HepG2 (cell line): ENCODE measurements at regions not wholly inside any gene's neighbourhood (a gene's known extent, or its start where the extent isn't known, plus 50 kb on each side); places are given as distances from the start of the nearest gene placed in this dataset.

ENCODE experiments used
- ATAC-seq: fragments of 200-7000 bp; cut with Tn5 transposase; 3 replicates; pipeline ENCODE4 v1.9.1; 2020; ENCODE audit warnings: mild to moderate bottlenecking, moderate library complexity
- BruUV-seq: library from RNA; stranded (reverse); fragments of 400-500 nt; replicated peaks from 2 replicates; lab custom pipeline; 2021; lab: Mats Ljungman, UMichigan
- CTCF ChIA-PET: fragments of 300-600 bp; formaldehyde crosslinking; extraction: SDS; loops from one replicate; lab custom pipeline; 2021; ENCODE audit warnings: low total read pairs, inconsistent platforms, low intra/inter-chr PET ratio; lab: Yijun Ruan, JAX
- POLR2A ChIA-PET: fragments of 350-600 bp; sonication (Branson Sonifier 250); formaldehyde crosslinking; loops from one replicate; lab custom pipeline; 2020; ENCODE audit warnings: antibody characterized with exemption, inconsistent platforms; lab: Yijun Ruan, JAX
- DNase-seq: peaks from one replicate; pipeline ENCODE4 v3.0.0-alpha.2; 2015; ENCODE audit warnings: low spot score
- FAIRE-seq: peaks from 3 replicates; lab custom pipeline; 2011; peaks lifted over from hg19 to GRCh38; lab: Jason Lieb, UNC
- H2AFZ ChIP-seq: one replicate; pipeline ENCODE4 v1.6.1; 2011; ENCODE audit warnings: low read length, inconsistent platforms
- H3K27ac ChIP-seq: fragments of 300-600 bp; 3 replicates; pipeline ENCODE4 v1.8.0; 2011; ENCODE audit warnings: mixed run types, mild to moderate bottlenecking, mixed read lengths, low read length, inconsistent platforms; ENCODE audit not compliant: insufficient read depth; ENCODE audit errors: extremely low read length
- H3K27me3 ChIP-seq, 2 experiments: fragments of 200-600 bp in 1 of 2; 2 replicates in 1 of 2; 3 replicates in 1 of 2; pipeline versions ENCODE4 v1.6.0 to v1.8.0; 2011; ENCODE audit warnings: low read length in 2 of 2, mild to moderate bottlenecking in 2 of 2, moderate library complexity in 2 of 2, inconsistent platforms in 1 of 2; ENCODE audit not compliant: insufficient read depth in 2 of 2, control insufficient read depth in 1 of 2
- H3K36me3 ChIP-seq, 2 experiments: fragments of 200-600 bp in 1 of 2; replicated peaks in 1 of 2; 2 replicates in 1 of 2; 3 replicates in 1 of 2; pipeline versions ENCODE4 v1.5.1 to v1.8.0; 2011; ENCODE audit warnings: low read length in 2 of 2, inconsistent platforms in 1 of 2; ENCODE audit not compliant: insufficient read depth in 2 of 2, control insufficient read depth in 1 of 2
- H3K4me1 ChIP-seq: 2 replicates; pipeline ENCODE4 v1.5.1; 2012; ENCODE audit warnings: low read length, inconsistent platforms; ENCODE audit not compliant: insufficient read depth
- H3K4me2 ChIP-seq: 2 replicates; pipeline ENCODE4 v1.6.0; 2011; ENCODE audit warnings: low read depth, low read length, inconsistent platforms
- H3K4me3 ChIP-seq, 3 experiments: fragments of 200-600 bp in 1 of 3; sonication (generic), shearing (Covaris generic) in 1 of 3; replicated peaks in 1 of 3; 2 replicates each; pipeline ENCODE4 v1.5.1; 2011 to 2016; ENCODE audit warnings: low read length in 3 of 3, inconsistent platforms in 2 of 3, low read depth in 2 of 3, mild to moderate bottlenecking in 2 of 3, control low read depth in 1 of 3, mixed read lengths in 1 of 3; ENCODE audit not compliant: insufficient read depth in 1 of 3
- H3K79me2 ChIP-seq: one replicate; pipeline ENCODE4 v1.6.1; 2011; ENCODE audit warnings: low read length, inconsistent platforms; ENCODE audit not compliant: insufficient read depth
- H3K9ac ChIP-seq: 2 replicates; pipeline ENCODE4 v1.6.0; 2011; ENCODE audit warnings: mild to moderate bottlenecking, low read depth, low read length, inconsistent platforms; ENCODE audit not compliant: insufficient read depth
- H3K9me3 ChIP-seq: 2 replicates; pipeline ENCODE4 v1.5.1; 2012; ENCODE audit warnings: mild to moderate bottlenecking, low read length
- H4K20me1 ChIP-seq: 2 replicates; pipeline ENCODE4 v1.6.0; 2011; ENCODE audit warnings: inconsistent platforms, mild to moderate bottlenecking, low read length, moderate library complexity; ENCODE audit not compliant: insufficient read depth
- EEA1 ChIP-seq: sonication (generic); formaldehyde crosslinking; IDR thresholded peaks from 2 replicates; pipeline ENCODE4 v1.5.1; 2020; ENCODE audit warnings: mild to moderate bottlenecking, missing genetic modification reagents, borderline replicate concordance
- HNRNPUL1 ChIP-seq: fragments of 200-400 bp; formaldehyde crosslinking; IDR thresholded peaks from 2 replicates; pipeline ENCODE4 v1.6.1; 2017; ENCODE audit warnings: low read depth, mild to moderate bottlenecking, low read length, moderate library complexity
- HOXA5 ChIP-seq: sonication (generic); formaldehyde crosslinking; IDR thresholded peaks from 2 replicates; pipeline ENCODE4 v1.4.0; 2020; ENCODE audit warnings: missing genetic modification reagents
- NCOA5 ChIP-seq: sonication (generic); formaldehyde crosslinking; IDR thresholded peaks from 2 replicates; pipeline ENCODE4 v1.4.0; 2020; ENCODE audit warnings: missing genetic modification reagents
- POLR2AphosphoS2 ChIP-seq: IDR thresholded peaks from 2 replicates; pipeline ENCODE4 v1.6.1; 2011; ENCODE audit warnings: low read depth, low read length, improper control_type of control experiment
- RFX3 ChIP-seq: IDR thresholded peaks from 2 replicates; pipeline ENCODE4 v1.6.1; 2016; ENCODE audit warnings: missing biosample characterization, missing genetic modification reagents
- RXRB ChIP-seq: IDR thresholded peaks from 2 replicates; pipeline ENCODE4 v1.6.1; 2016; ENCODE audit warnings: borderline replicate concordance, missing genetic modification reagents, missing compliant biosample characterization
- SP4 ChIP-seq: sonication (generic); formaldehyde crosslinking; IDR thresholded peaks from 2 replicates; pipeline ENCODE4 v1.8.1; 2023; ENCODE audit warnings: mild to moderate bottlenecking, missing genetic modification reagents
- TAF1 ChIP-seq: sonication (generic); formaldehyde crosslinking; IDR thresholded peaks from 2 replicates; pipeline ENCODE4 v1.4.0; 2020; ENCODE audit warnings: missing genetic modification reagents
- ZNF761 ChIP-seq: sonication (generic); formaldehyde crosslinking; conservative IDR thresholded peaks from 2 replicates; pipeline ENCODE4 v1.4.0; 2020; ENCODE audit warnings: mild to moderate bottlenecking, missing genetic modification reagents
- ZSCAN9 ChIP-seq: IDR thresholded peaks from 2 replicates; pipeline ENCODE4 v1.6.1; 2016; ENCODE audit warnings: borderline replicate concordance
- WGBS: methylation state at CpG from one replicate; pipeline ENCODE4 v1.1.6; 2017; ENCODE audit warnings: low lambda C conversion rate; 5-methylcytosine and 5-hydroxymethylcytosine counted together
- in situ Hi-C: cut with HindIII; loops from 2 replicates; pipeline ENCODE4 v1.10.0; 2017; ENCODE audit warnings: low pct_unique_long_range_greater_than_20kb; ENCODE audit not compliant: extremely low pct_ligation_motif_present
- intact Hi-C: fragments of 100-400 bp; cut with micrococcal nuclease; formaldehyde crosslinking; loops from one replicate; pipeline ENCODE4 v1.10.0; 2022; ENCODE audit not compliant: unreplicated experiment
- TF ChIP-seq, protein P1 (sequence below), 2 experiments: fragments of 450-650 bp in 1 of 2; sonication (generic) in 1 of 2; formaldehyde crosslinking; IDR thresholded peaks; 2 replicates each; pipeline versions ENCODE4 v1.5.0 to v1.8.0; 2020 to 2022; ENCODE audit warnings: mild to moderate bottlenecking in 1 of 2, missing genetic modification reagents in 1 of 2

DNA sequence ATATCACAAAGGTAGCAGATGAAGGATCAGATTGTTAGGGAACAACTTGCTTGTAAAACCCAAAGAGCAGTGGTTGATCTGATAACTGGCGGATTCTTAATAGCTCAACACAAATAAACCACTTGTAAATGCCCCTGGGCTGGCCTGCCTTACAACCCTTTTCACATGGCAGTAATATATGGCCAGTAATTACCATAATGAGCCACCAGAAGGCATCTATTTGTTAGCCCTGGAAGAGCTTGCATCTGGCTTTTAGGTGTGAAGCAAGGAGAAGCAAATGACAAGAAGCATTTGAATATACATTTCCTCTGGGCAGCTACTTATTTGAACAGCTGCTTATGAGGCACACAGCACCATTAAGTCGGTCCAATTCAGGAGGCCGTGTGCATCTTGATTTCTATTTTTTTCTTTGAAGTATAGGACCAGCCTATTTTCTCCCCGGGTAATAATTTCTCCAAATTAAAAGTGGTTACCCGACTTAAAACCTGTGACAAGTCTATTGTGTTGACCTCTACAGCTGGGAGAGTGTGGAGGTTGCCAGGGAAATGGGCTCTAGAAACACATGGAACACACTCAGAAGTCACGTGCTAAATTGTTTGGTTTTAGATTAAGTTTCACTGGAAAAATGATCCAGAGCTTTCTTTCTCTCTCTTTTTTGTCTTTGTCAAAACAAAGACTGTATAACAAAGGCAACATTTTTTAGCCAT is 113.4 kb downstream of the SEM1 start (continued):
- TF ChIP-seq TAF1 (CRISPR knock-in tag) (no peak), EEA1 (CRISPR knock-in tag) (no peak)
- TF ChIP-seq, all 625 proteins: peak for 3

DNA sequence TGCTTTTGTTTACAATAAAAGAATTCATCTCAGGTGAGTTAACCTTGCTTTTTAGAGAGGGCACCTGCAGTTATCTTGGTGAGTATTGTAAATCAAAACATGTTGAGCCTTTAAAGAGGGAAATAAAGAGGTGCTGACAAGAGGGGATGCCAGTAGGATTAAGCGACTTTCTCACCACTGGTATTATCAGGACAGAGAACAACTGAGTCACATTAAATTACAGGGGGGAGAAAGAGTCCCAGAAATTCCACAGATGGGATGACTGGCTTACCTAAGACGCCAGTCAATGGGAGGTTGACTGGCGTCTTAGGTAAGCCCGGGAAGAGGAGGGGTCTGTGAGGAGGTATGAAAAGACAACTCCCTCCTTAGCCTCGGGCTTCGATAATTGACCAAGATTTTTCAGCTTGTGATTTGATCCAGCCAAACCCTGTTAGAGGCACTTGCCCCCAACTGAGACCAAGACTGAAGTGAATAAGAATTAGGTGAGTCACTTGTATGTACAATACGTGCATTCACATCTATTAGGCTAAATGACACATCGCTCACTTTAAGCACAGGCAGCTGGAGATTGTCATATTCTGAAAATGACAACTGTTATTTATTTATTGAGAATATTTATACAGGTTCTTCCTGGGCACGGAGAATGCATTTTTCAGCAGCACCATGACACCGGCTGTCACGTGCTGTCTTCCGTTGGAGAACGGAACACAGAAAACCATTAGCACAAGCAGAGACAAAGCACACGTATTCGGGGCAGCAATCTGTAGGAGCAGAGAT is 117.6 kb downstream of the SEM1 start:
- Histone ChIP-seq H3K4me1 (peaks cover 9% of the 10 kb centered on the region; the same call in 1 of the 2 replicates), H3K36me3 (no peaks in the 10 kb centered on the region), H4K20me1 (no peaks in the 10 kb centered on the region), H3K4me2 (no peak overlapping the region), H3K79me2 (no peaks in the 10 kb centered on the region), H3K27ac (no peak overlapping the region), H3K4me3 (no peak overlapping the region), H3K9ac (no peak overlapping the region), H3K9me3 (no peaks in the 10 kb centered on the region), H3K27me3 (no peaks in the 10 kb centered on the region; a peak in 1 of 5 replicates), H2AFZ (no peak overlapping the region)
- intact Hi-C loops (loop anchor here (10.0 kb wide), 1 partner anchor 433 kb away; the partner anchor contains the start of gene DLX5), in situ Hi-C loops (no loop called here)
- ChIA-PET CTCF (no interaction called here), POLR2A (no interaction called here)
- no TSS peak for BruUV-seq
- TF ChIP-seq HOXA5 (no peak), POLR2AphosphoS2 (no peak), RXRB (CRISPR knock-in tag) (no peak), RFX3 (CRISPR knock-in tag) (no peak), SP4 (CRISPR knock-in tag) (no peak), HNRNPUL1 (no peak), ZSCAN9 (no peak), ZNF761 (no peak), NCOA5 (CRISPR knock-in tag) (no peak)
- TF ChIP-seq, protein P1, sequence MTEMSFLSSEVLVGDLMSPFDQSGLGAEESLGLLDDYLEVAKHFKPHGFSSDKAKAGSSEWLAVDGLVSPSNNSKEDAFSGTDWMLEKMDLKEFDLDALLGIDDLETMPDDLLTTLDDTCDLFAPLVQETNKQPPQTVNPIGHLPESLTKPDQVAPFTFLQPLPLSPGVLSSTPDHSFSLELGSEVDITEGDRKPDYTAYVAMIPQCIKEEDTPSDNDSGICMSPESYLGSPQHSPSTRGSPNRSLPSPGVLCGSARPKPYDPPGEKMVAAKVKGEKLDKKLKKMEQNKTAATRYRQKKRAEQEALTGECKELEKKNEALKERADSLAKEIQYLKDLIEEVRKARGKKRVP (CRISPR knock-in tag; IDR thresholded peaks at IDR 0.05): no peak
- 77% methylated on average over 15 of the region's 15 CpGs for WGBS
- no peak for ATAC-seq
- DNase-seq: no peak
- no peak for FAIRE-seq
